ENCODE measurements at regions not wholly inside any gene's neighbourhood (a gene's known extent, or its start where the extent isn't known, plus 50 kb on each side); places are given as distances from the start of the nearest gene placed in this dataset.

DNA sequence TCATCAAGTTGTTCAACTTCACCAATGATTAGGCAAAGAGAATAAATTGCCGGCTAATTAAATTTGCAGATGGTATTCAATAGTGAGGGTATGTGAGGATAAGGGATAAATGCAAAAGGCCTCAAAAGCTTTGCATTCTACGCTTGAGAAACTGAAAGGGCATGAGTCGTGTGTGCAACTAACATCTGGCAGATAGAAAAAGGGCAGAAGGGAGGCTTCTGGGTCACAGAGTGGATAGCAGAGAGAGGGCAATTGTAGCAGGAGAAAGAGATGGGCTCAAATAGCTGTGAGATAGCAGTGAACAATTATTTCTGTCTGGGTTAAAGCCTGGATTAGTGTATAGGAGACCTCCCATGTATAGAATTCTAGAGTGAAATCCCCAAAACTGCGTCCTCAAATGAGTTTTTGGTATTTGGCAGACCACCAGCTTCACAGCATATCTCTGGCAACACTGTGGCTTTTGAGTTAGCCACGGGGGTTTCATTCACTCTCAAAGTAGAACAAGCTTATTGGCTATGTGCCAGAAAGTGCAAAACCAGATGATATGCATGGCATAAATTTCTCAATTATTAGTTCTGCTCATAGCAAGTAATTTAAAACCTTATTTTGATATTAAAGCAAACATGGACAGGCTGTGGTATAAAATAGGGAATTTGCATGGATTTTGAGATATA lies 586.3 kb downstream of the BRINP1 start:
- no peak overlapping the region for H3K27ac ChIP-seq (ENCODE audit: control insufficient read depth, insufficient read depth)
- H2AFZ ChIP-seq (ENCODE audit: control insufficient read depth, low read depth, low read length), result no peak overlapping the region
- H3K4me3 ChIP-seq, result no peak overlapping the region
- ATAC-seq (no peak), FAIRE-seq (no peak), DNase-seq (ENCODE audit: low read depth, low spot score) (no peak)
- ChIA-PET CTCF (no interaction called here), RAD21 (ENCODE audit: unreplicated experiment) (no interaction called here), POLR2A (no interaction called here), SMC1A (ENCODE audit: uncharacterized antibody, unreplicated experiment) (interaction anchor here (0.8 kb wide), 1 partner anchor 10 kb away, joined by 3 read pairs; no protein-coding TSS in a partner anchor)
- H3K27me3 ChIP-seq (replicated peaks in 1 of 2; ENCODE audit: control insufficient read depth in 2 of 2, insufficient read depth in 2 of 2, low read length in 1 of 2), result no peaks in the 10 kb centered on the region
- H3K36me3 ChIP-seq (ENCODE audit: control insufficient read depth in 2 of 2, insufficient read depth in 2 of 2, low read length in 1 of 2), result no peaks in the 10 kb centered on the region
- no peaks in the 10 kb centered on the region for H3K4me1 ChIP-seq (ENCODE audit: control insufficient read depth, insufficient read depth, low read length)
- BruUV-seq (replicated peaks), result no TSS peak
- intact Hi-C loops (cut with micrococcal nuclease; ENCODE audit: unreplicated experiment) (no loop called here), in situ Hi-C loops (cut with MboI) (no loop called here)
- no peak overlapping the region for H3K4me2 ChIP-seq (ENCODE audit: control insufficient read depth, insufficient read depth)
- H3K9ac ChIP-seq (ENCODE audit: control insufficient read depth, insufficient read depth, low read length), result no peak overlapping the region
- no peaks in the 10 kb centered on the region for H3K79me2 ChIP-seq (ENCODE audit: control insufficient read depth, insufficient read depth, low read length)
- no peaks in the 10 kb centered on the region for H3K9me3 ChIP-seq (replicated peaks; ENCODE audit: control insufficient read depth, insufficient read depth, low read length)
- TF ChIP-seq EGR1 (IDR thresholded peaks at IDR 0.05; ENCODE audit: borderline replicate concordance in 1 of 2, low read depth in 2 of 2, low read length in 2 of 2) (no peak), SMARCA5 (IDR thresholded peaks at IDR 0.05) (no peak), NR2C1 (IDR thresholded peaks at IDR 0.05) (no peak), KDM1A (IDR thresholded peaks at IDR 0.05; ENCODE audit: borderline replicate concordance) (no peak), CBX3 (IDR thresholded peaks at IDR 0.05; ENCODE audit: borderline replicate concordance, low read depth) (no peak), SMAD1 (IDR thresholded peaks at IDR 0.05; ENCODE audit: low read depth, partially characterized antibody) (no peak)
- 19% methylated on average over 5 of the region's 5 CpGs for WGBS (ENCODE audit: insufficient coverage, insufficient replicate concordance, low lambda C conversion rate, missing lambda C conversion rate)
- H4K20me1 ChIP-seq (ENCODE audit: control insufficient read depth, insufficient read depth), result no peaks in the 10 kb centered on the region

GRCh38 chr9:118784033-118784432 lies 585.2 kb downstream of the BRINP1 start:
- ChIA-PET RAD21 (ENCODE audit: unreplicated experiment) (no interaction called here), POLR2A (no interaction called here), SMC1A (ENCODE audit: uncharacterized antibody, unreplicated experiment) (no interaction called here), CTCF (no interaction called here)
- DNase-seq (ENCODE audit: low read depth, low spot score) (no peak), FAIRE-seq (no peak), ATAC-seq (no peak)
- Histone ChIP-seq H3K4me2 (ENCODE audit: control insufficient read depth, insufficient read depth) (no peak overlapping the region), H3K27ac (ENCODE audit: control insufficient read depth, insufficient read depth) (no peak overlapping the region), H3K4me3 (no peak overlapping the region), H2AFZ (ENCODE audit: control insufficient read depth, low read depth, low read length) (no peak overlapping the region), H3K9me3 (replicated peaks; ENCODE audit: control insufficient read depth, insufficient read depth, low read length) (no peaks in the 10 kb centered on the region), H3K9ac (ENCODE audit: control insufficient read depth, insufficient read depth, low read length) (no peak overlapping the region), H3K36me3 (ENCODE audit: control insufficient read depth in 2 of 2, insufficient read depth in 2 of 2, low read length in 1 of 2) (no peaks in the 10 kb centered on the region), H4K20me1 (ENCODE audit: control insufficient read depth, insufficient read depth) (no peaks in the 10 kb centered on the region), H3K4me1 (ENCODE audit: control insufficient read depth, insufficient read depth, low read length) (no peaks in the 10 kb centered on the region), H3K27me3 (replicated peaks in 1 of 2; ENCODE audit: control insufficient read depth in 2 of 2, insufficient read depth in 2 of 2, low read length in 1 of 2) (no peaks in the 10 kb centered on the region), H3K79me2 (ENCODE audit: control insufficient read depth, insufficient read depth, low read length) (no peaks in the 10 kb centered on the region)
- no peak for TF ChIP-seq DPF2 (IDR thresholded peaks at IDR 0.05)
- TF ChIP-seq NFYA (IDR thresholded peaks at IDR 0.05; ENCODE audit: borderline replicate concordance, low read depth, low read length), result no peak
- no peak for TF ChIP-seq IRF4 (IDR thresholded peaks at IDR 0.05; ENCODE audit: low read depth, low read length)
- no peak for TF ChIP-seq MYC (IDR thresholded peaks at IDR 0.05; ENCODE audit: insufficient read depth, insufficient read length, insufficient replicate concordance, low read length, severe bottlenecking)
- TF ChIP-seq, protein P1, sequence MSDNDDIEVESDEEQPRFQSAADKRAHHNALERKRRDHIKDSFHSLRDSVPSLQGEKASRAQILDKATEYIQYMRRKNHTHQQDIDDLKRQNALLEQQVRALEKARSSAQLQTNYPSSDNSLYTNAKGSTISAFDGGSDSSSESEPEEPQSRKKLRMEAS (IDR thresholded peaks at IDR 0.05; ENCODE audit: low read depth, low read length), result no peak
- TF ChIP-seq EP300 (IDR thresholded peaks at IDR 0.05; ENCODE audit: borderline replicate concordance in 1 of 2, control insufficient read depth in 1 of 2, low read depth in 2 of 2, low read length in 2 of 2), result no peak
- no peak for TF ChIP-seq STAT1 (conservative IDR thresholded peaks at IDR 0.05)
- no peak for TF ChIP-seq ASH2L (IDR thresholded peaks at IDR 0.05; ENCODE audit: borderline replicate concordance, low read depth)
- TF ChIP-seq MEF2B (IDR thresholded peaks at IDR 0.05; ENCODE audit: partially characterized antibody, poor library complexity, severe bottlenecking), result no peak
- no peak for TF ChIP-seq NFYB (IDR thresholded peaks at IDR 0.05; ENCODE audit: insufficient read depth, low read depth, low read length)
- TF ChIP-seq JUNB (IDR thresholded peaks at IDR 0.05), result no peak
- no TSS peak for BruUV-seq (replicated peaks)
- 74% methylated on average over 3 of the region's 3 CpGs for WGBS (ENCODE audit: insufficient coverage, insufficient replicate concordance, low lambda C conversion rate, missing lambda C conversion rate)
- intact Hi-C loops (cut with micrococcal nuclease; ENCODE audit: unreplicated experiment), result no loop called here
- in situ Hi-C loops (cut with MboI), result no loop called here

Measured in GM12878 (cell line).